Gastroesophageal sphincter (tissue), 3 donors: ENCODE measurements at regions not wholly inside any gene's neighbourhood (a gene's known extent, or its start where the extent isn't known, plus 50 kb on each side); places are given as distances from the start of the nearest gene placed in this dataset.

Experiments used
- CTCF ChIP-seq, 4 experiments: fragments of 200-600 bp in 2 of 4; fragments of 450-650 bp in 2 of 4; sonication (generic) in 1 of 4; IDR thresholded peaks; one replicate each; pipeline ENCODE4 v1.5.1; 2017 to 2019; ENCODE audit warnings: antibody characterized with exemption in 4 of 4, mild to moderate bottlenecking in 2 of 4, moderate library complexity in 2 of 4
- EP300 ChIP-seq: sonication (generic); formaldehyde crosslinking; IDR thresholded peaks from one replicate; pipeline ENCODE4 v1.6.1; 2017; ENCODE audit warnings: antibody characterized with exemption, mild to moderate bottlenecking
- POLR2A ChIP-seq, 2 donors: fragments of 450-650 bp; IDR thresholded peaks; one replicate each; pipeline ENCODE4 v1.6.1; 2017; ENCODE audit warnings: antibody characterized with exemption in 2 of 2, mild to moderate bottlenecking in 2 of 2, moderate library complexity in 1 of 2

GRCh38 chr4:23572382-23572781 is 317.5 kb downstream of the PPARGC1A start:
- TF ChIP-seq POLR2A (IDR thresholded peaks at IDR 0.05) (no peak), EP300 (no peak), CTCF (IDR thresholded peaks at IDR 0.05) (no peak)
